GM18511 (cell line): ENCODE measurements at regions not wholly inside any gene's neighbourhood (a gene's known extent, or its start where the extent isn't known, plus 50 kb on each side); places are given as distances from the start of the nearest gene placed in this dataset.
"Not testable (repeated sequence)": the region's sequence is repeated elsewhere in the genome, so short reads cannot be mapped to it uniquely, and the experiment has no call there.

Experiments
- ATAC-seq: cut with Tn5 transposase; IDR thresholded peaks from one replicate; pipeline ENCODE4 v1.9.1; 2021; ENCODE audit warnings: mild to moderate bottlenecking, moderate library complexity; ENCODE audit not compliant: unreplicated experiment

GRCh38 chr7:51592842-51593599 is 276.4 kb upstream of the COBL start:
- ATAC-seq: no peak

DNA sequence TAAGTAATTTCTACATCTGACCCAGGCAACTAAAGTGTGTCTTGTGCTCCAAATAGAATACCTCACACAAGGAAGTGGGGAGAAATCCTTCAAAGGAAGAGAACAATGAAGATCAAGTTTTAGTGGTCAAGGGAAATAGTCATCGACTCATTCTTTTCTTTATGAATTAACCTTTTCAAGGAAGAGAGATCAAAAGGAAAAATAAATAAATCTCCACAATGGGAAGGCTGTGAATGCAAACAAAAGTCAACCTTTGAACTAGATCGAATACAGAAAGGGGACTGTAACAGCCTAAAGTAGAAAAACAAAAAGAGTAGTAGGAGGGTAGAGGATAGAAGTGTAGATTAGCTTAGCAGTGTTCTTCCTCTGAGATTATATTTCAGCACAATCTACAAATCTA is 274.6 kb upstream of the COBL start:
- ATAC-seq: no peak

DNA sequence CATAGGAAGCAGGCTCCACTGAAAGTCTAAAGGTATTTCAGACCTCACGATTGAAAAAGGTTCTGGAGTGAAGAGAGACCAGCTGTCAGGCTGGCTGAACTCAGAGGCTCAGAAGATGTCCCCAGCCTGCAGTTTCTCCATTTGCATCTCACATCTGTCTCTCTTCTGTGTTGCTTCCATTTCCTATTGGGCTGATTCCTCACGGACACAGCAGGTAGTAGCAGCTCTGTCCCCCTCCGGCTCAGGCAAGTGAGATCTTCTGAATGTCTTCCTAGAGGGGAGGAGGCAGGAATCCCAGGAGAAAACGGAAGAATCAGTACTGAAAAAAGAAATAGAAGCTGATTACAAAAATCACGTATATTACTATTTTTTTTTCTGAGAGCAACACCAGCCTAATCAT is 274.1 kb upstream of the COBL start:
- ATAC-seq: no peak

DNA sequence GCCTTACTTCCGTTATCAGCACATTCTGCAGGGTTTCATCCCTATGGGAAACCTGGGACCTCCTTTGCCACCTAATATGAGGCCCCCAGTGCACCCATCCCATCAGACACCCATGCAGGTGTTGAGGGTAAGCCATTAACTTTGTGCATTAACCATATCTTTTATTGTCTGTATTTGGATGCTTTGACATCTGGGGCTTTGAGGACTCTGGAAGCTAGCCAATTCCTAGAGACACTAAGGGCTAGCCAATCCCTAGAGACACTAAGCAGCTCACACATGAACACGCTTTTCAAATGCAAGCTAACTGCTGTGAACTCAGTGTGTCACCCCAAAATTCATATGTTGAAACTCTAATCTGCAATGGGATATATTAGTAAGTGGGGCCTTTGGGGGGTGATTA is 272.5 kb upstream of the COBL start:
- no peak for ATAC-seq

GRCh38 chr7:51587604-51588003 is 271.0 kb upstream of the COBL start:
- no peak for ATAC-seq

DNA sequence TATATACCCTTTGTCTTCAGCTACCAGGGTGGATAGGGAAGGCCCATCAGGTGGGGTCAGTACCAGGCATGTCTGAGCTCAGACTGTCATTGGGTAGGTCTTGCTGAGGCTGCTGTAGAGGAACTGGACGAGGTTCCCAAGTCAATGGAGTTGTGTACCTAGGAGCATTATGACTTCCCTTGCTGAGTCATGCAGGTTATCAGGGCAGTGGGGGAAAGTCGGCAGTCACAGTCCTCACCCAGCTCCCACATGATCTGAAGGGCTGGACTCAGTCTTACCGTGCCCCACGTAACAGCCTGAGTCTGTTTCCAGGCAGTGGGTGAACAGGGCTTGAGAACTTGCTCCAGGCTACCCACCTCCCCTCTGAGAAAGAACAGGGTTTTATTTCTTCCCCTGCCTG is 260.8 kb upstream of the COBL start:
- ATAC-seq: no peak

GRCh38 chr7:51569581-51569980 is 253.0 kb upstream of the COBL start:
- no peak for ATAC-seq

GRCh38 chr7:51569176-51569575 is 252.6 kb upstream of the COBL start:
- ATAC-seq: no peak

DNA sequence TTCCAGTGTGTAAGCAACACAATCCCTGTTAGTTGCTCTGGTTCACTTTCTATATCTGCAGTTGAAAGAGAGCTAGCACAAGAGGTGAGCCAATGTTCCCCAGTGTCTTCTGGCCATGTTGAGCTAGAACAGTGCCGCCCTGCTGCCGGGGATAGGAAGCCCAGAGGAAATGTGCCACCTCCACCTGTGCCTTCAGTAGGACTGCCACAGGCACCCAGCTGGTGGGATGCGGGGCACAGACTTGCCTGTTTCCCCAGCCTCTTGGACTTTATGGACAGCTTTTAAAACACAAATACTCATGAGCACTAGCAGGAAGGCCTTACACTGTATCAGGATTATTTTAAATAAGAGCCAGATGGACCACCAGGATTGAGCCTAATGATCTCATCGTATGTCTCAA is 234.5 kb upstream of the COBL start:
- no peak for ATAC-seq

- no peak for ATAC-seq
These were observed 228.5 kb upstream of the COBL start for GRCh38 chr7:51545131-51545530.

- no peak for ATAC-seq
These were observed 227.4 kb upstream of the COBL start for GRCh38 chr7:51543801-51544553.

GRCh38 chr7:51540906-51541305 is 224.3 kb upstream of the COBL start:
- ATAC-seq: not testable (repeated sequence)

GRCh38 chr7:51539840-51540239 is 223.2 kb upstream of the COBL start:
- ATAC-seq: no peak

DNA sequence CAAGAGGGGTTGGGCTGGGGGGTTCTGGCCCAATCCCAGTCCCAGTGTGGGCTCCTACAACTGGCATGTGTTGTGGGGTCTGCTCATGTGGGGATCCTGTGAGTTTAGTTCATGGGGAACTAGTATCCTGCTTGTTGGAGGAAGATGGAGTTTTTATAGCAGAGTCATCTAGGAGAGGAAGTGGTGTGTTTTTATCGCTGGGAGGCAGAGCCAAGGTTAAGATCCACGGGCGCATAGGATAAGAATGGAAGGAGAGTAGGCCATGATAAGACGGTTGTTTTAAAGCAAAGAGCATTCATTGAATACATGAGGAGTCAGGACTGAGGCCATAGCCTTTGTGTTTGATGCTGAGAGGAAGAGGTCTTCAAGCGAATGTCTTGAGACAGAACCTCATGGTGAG is 211.6 kb upstream of the COBL start:
- no peak for ATAC-seq

DNA sequence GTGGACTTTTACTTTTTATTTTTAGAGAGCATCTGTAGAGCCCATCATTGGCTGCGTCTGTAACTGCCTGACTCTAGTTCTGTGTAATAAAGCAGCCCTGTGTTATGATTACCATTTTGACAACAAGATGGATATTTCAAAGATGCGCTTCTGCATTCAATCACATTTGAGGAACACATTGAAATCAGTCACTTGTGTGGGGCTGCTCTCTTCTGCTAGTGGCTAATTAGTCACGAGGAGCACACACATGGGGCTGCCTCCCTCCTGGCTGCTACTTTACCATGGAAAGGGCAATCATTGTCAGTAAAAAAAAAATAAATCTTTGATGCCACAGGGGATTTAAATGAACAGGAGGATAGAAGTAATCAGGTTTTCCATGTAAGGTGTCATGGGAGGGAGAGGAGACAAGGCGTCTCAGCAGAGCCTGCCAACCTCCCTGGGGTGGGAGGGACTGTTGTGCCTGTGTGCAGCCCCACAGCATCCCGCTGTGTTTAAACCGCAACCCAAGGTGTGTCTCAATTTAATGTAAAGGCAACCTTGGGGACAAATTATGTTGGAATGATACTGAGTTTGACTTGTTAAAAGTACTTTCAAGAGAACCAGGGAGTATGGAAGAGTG is 205.2 kb upstream of the COBL start:
- ATAC-seq: no peak

DNA sequence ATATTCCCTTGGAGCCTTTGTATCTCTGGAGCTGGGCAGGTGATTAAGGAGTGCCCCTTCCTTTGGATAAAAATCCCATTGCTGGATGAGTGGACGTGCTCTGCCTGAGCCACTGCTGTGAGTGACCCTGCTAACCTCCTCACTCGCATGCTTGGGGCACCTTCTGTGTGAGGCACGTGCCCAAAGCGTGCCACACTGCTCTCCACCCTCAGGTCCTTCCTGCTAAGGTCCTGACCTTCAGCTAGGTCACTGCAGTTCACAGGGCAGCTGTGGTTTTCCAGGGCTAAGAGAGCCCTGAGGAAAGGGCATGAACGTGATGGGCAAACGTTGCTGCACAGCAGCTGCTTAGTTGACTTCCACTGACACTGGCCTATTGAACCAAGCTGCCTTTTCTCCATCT is 204.4 kb upstream of the COBL start:
- no peak for ATAC-seq

DNA sequence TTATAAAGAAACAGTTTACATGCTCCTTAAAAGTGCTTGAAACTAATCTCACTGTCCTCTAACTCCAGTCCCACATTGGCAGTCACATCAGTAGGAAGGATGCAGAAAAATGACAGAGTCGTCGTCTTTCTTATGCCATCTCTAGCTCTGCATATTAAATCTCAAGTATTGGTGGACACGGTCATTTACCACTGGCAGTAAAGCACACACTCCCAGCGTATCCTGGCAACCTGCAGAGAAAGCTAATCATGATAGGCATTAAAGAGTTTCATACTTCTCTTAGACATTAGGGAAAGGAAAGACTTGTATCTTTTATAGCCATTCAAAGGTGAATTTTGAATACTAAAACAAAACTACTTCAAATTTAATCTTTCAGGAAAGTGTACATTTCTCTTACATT is 202.0 kb upstream of the COBL start:
- ATAC-seq: no peak

DNA sequence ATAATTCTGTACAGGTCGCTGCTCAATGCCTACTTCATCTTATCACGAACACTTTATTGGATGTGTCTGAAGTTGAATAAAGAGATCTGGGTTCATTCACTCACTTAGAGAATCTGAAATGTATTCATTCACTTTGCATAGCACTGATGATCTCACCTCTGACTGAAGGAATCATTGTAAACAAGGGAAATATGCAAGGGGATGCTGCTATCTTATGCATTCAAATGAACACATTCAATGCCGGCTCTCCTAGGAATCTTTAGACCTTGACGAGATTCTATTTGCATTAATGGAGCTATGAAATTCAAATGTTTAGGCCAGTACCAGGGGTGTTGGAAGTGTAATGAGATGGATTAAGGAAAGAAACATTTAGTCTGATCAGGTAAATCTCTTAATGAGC is 200.6 kb upstream of the COBL start:
- ATAC-seq: no peak

DNA sequence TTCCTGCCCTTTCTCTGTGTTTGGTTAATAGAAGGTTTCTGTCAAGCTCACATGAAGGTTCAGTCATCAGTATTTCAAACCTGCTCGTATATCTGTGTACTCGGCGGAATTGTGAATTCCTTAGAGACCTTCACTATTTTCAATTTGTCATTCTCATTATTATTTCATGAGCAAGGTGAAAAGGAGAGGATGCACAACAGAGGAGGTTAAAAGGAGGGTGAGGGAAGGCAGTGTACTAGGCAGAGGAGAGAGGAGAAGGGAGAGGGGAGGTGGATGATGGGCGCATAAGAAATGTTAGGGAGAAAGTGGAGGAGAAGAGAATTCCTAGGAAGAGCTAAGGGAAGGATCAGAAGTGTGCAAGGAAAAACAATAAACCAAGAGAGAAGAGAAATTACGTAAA is 185.0 kb upstream of the COBL start:
- no peak for ATAC-seq

DNA sequence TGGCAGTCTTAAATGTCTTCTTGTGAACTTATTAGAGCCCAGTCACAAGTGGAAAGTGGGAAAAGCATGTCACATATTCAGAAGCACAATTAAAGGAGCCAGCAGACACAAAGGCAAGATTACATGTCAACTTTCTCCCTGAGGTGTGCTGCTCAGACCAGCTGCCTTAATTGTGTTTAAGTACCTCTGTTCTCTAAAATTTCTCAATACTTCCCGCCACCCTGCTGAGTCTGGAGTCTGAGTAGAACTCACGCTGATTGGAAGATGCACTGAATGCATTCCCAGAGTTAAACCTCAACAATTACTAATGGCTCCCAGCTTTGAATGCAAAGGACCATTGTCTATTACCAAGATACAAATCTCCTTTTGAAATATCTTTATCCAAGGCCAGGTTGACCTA is 166.4 kb upstream of the COBL start:
- no peak for ATAC-seq

DNA sequence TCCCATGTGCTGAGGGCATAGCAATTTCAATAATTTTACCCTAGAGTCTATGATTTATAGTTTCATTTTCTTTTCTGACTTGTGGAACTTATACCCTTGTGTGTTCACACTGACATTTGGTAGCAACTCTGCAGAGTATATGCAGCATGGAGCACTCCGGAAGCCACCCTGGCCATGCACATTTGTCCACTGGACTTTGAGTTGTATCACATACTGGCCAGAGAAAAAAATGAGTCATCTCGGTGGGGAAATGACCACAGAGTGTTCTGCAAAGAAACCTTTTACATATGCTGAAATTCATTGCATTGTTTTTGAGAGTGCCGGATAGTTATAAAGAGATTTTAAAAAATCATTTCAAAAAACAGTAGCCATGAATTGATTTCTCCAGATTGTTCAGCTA is 164.8 kb upstream of the COBL start:
- no peak for ATAC-seq

- ATAC-seq: no peak
These were observed 161.2 kb upstream of the COBL start for GRCh38 chr7:51477819-51478218.
